H1 (cell line): ENCODE measurements at regions not wholly inside any gene's neighbourhood (a gene's known extent, or its start where the extent isn't known, plus 50 kb on each side); places are given as distances from the start of the nearest gene placed in this dataset.

ENCODE experiments used
- CEBPB ChIP-seq: IDR thresholded peaks from 2 replicates; pipeline ENCODE4 v1.6.1; 2012; ENCODE audit warnings: low read depth, low read length
- CREB1 ChIP-seq: IDR thresholded peaks from 2 replicates; pipeline ENCODE4 v1.6.1; 2012; ENCODE audit warnings: inconsistent platforms
- CTCF ChIP-seq, 3 experiments: IDR thresholded peaks; 1 replicate in 2 of 3; 2 replicates in 1 of 3; pipeline versions ENCODE4 v1.5.1 to v1.6.1; 2011; ENCODE audit warnings: low read length in 3 of 3, mild to moderate bottlenecking in 3 of 3, inconsistent platforms in 2 of 3, low read depth in 1 of 3, moderate library complexity in 1 of 3; ENCODE audit not compliant: insufficient read depth in 1 of 3; ENCODE audit errors: control extremely low read depth in 1 of 3
- EP300 ChIP-seq, 2 experiments: IDR thresholded peaks; 1 replicate in 1 of 2; 2 replicates in 1 of 2; pipeline ENCODE4 v1.6.1; 2011 to 2012; ENCODE audit warnings: low read depth in 2 of 2, low read length in 2 of 2, mild to moderate bottlenecking in 2 of 2, borderline replicate concordance in 1 of 2, inconsistent platforms in 1 of 2, moderate library complexity in 1 of 2
- MAX ChIP-seq: IDR thresholded peaks from 2 replicates; pipeline ENCODE4 v1.6.1; 2012; ENCODE audit warnings: inconsistent platforms
- RXRA ChIP-seq: IDR thresholded peaks from 2 replicates; pipeline ENCODE4 v1.6.1; 2011; ENCODE audit warnings: low read depth, mild to moderate bottlenecking, low read length, moderate library complexity; ENCODE audit not compliant: insufficient read depth
- SRF ChIP-seq: IDR thresholded peaks from 2 replicates; pipeline ENCODE4 v1.6.1; 2011; ENCODE audit warnings: mild to moderate bottlenecking, low read depth, low read length, moderate library complexity
- SUZ12 ChIP-seq: fragments of 200-600 bp; sonication (generic); IDR thresholded peaks from 2 replicates; pipeline ENCODE4 v1.6.1; 2012; ENCODE audit warnings: mild to moderate bottlenecking, inconsistent platforms, low read length, moderate library complexity, mixed read lengths
- TAF1 ChIP-seq: IDR thresholded peaks from 2 replicates; pipeline ENCODE4 v1.6.1; 2011; ENCODE audit warnings: mild to moderate bottlenecking, low read depth, low read length
- TCF12 ChIP-seq: IDR thresholded peaks from 2 replicates; pipeline ENCODE4 v1.6.1; 2011; ENCODE audit warnings: low read depth, mild to moderate bottlenecking, low read length
- TF ChIP-seq, protein P1 (sequence below): IDR thresholded peaks from 2 replicates; pipeline ENCODE4 v1.6.1; 2012; ENCODE audit warnings: inconsistent platforms

DNA sequence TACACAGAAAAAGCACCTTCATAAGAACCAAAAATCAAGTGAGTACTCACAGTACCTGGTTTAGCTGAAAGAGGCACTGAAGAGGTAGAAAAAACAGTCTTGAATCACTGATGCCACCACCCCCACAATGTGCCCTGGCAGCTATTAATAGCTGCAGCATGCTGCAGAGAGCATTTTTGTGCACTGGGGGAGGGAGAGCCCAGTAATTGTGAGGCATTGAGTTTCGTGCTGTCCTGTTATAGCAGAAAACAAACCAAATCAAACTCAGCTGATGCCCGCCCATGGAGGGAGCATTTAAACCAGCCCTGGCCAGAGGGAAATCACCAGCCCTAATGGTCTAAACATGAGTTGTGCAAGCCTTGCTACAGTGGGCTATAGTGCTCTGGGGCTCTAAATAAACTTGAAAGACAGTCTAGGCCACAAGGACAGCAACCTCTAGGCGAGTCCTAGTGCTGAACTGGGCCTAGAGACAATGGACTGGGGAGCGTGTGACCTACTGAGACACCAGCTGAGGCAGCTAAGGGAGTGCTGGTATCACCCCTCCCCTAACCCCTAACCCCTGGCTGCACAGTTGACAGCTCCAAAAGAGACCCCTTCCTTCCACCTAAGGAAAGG lies 106.3 kb upstream of the TMLHE start:
- TF ChIP-seq, protein P1, sequence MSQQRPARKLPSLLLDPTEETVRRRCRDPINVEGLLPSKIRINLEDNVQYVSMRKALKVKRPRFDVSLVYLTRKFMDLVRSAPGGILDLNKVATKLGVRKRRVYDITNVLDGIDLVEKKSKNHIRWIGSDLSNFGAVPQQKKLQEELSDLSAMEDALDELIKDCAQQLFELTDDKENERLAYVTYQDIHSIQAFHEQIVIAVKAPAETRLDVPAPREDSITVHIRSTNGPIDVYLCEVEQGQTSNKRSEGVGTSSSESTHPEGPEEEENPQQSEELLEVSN = no peak
- TF ChIP-seq SRF (no peak), TAF1 (no peak), CTCF (IDR thresholded peaks at IDR 0.05; ENCODE audit: control extremely low read depth in 1 of 3, insufficient read depth in 1 of 3, low read depth in 1 of 3, low read length in 3 of 3) (no peak), SUZ12 (no peak), CREB1 (no peak), MAX (no peak), CEBPB (no peak), RXRA (no peak), TCF12 (no peak), EP300 (IDR thresholded peaks at IDR 0.05; ENCODE audit: borderline replicate concordance in 1 of 2, low read depth in 2 of 2, low read length in 2 of 2) (no peak)
